Small intestine (tissue), 7 donors: ENCODE measurements at regions not wholly inside any gene's neighbourhood (a gene's known extent, or its start where the extent isn't known, plus 50 kb on each side); places are given as distances from the start of the nearest gene placed in this dataset.
"Not testable (repeated sequence)": the region's sequence is repeated elsewhere in the genome, so short reads cannot be mapped to it uniquely, and the experiment has no call there.

Experiments
- DNase-seq, 2 donors: peaks; one replicate each; pipeline versions ENCODE4 v3.0.0 to v3.0.0-alpha.2; 2013
- FAIRE-seq: peaks from 2 replicates; lab custom pipeline; 2012; peaks lifted over from hg19 to GRCh38; lab: Jason Lieb, UNC
- H3K27ac ChIP-seq, 3 donors: one replicate each; pipeline ENCODE4 v1.5.1; 2013; ENCODE audit warnings: low read length in 2 of 3, mild to moderate bottlenecking in 2 of 3, control low read depth in 1 of 3, inconsistent platforms in 1 of 3, low read depth in 1 of 3, moderate library complexity in 1 of 3
- H3K27me3 ChIP-seq, 3 donors: one replicate each; pipeline ENCODE4 v1.6.1; 2013; ENCODE audit warnings: low read length in 3 of 3, inconsistent platforms in 1 of 3; ENCODE audit not compliant: control insufficient read depth in 3 of 3, insufficient read depth in 3 of 3
- H3K36me3 ChIP-seq, 3 donors: one replicate each; pipeline ENCODE4 v1.6.1; 2013; ENCODE audit warnings: low read length in 3 of 3, inconsistent platforms in 1 of 3, low read depth in 1 of 3, mild to moderate bottlenecking in 1 of 3, moderate library complexity in 1 of 3; ENCODE audit not compliant: control insufficient read depth in 3 of 3, insufficient read depth in 2 of 3
- H3K4me1 ChIP-seq, 3 donors: one replicate each; pipeline ENCODE4 v1.6.1; 2013; ENCODE audit warnings: low read length in 2 of 3, inconsistent platforms in 1 of 3, low read depth in 1 of 3, mild to moderate bottlenecking in 1 of 3, moderate library complexity in 1 of 3; ENCODE audit not compliant: control insufficient read depth in 3 of 3, insufficient read depth in 2 of 3
- H3K4me3 ChIP-seq, 3 donors: one replicate each; pipeline ENCODE4 v1.5.1; 2013; ENCODE audit warnings: low read length in 3 of 3, control low read depth in 1 of 3, inconsistent platforms in 1 of 3, low read depth in 1 of 3, mild to moderate bottlenecking in 1 of 3, moderate library complexity in 1 of 3
- H3K9me3 ChIP-seq, 2 donors: one replicate each; pipeline ENCODE4 v1.6.1; 2013; ENCODE audit warnings: low read depth in 1 of 2, low read length in 1 of 2; ENCODE audit not compliant: control insufficient read depth in 2 of 2, insufficient read depth in 1 of 2
- WGBS, 3 donors: extraction: QIAGEN DNeasy Blood & Tissue Kit; methylation state at CpG; one replicate each; pipeline ENCODE4 v1.1.7; 2013; 5-methylcytosine and 5-hydroxymethylcytosine counted together
- donor health status: healthy with polysubstance abuse.
- donor health status: control.
- donor health status: control.
- donor health status: Bipolar disorder and iron deficiency.
- donor health status: healthy.

GRCh38 chr3:166423824-166424513 is 586.7 kb upstream of the BCHE start:
- not testable (repeated sequence) for H3K36me3 ChIP-seq, DNase-seq, H3K4me3 ChIP-seq, H3K9me3 ChIP-seq, H3K4me1 ChIP-seq, H3K27me3 ChIP-seq, FAIRE-seq, H3K27ac ChIP-seq
- 90 to 95% (median 91%) methylated on average over 21 to 26 of the region's 26 CpGs for WGBS, 3 donors

DNA sequence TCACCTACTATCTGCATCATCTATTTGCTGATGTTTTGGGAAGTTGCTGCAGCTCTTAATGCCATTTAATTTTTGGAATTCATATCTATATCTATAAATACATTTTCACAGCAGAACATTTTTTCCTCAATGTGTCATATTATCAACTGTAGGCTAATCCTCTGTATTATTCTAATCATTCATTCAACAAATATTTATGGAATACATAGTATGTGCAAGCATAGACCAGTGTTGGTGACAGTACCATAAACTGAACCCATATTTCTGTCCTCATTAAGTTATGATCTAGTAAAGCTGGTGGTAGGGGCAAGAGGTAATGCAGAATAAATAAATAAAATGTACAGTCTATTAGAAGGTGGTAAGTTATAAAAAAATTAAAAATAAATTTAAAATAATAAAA is 585.3 kb upstream of the BCHE start:
- Histone ChIP-seq H3K36me3 (no peaks in the 10 kb centered on the region), H3K4me3 (no peak overlapping the region), H3K27me3 (no peaks in the 10 kb centered on the region), H3K27ac (no peak overlapping the region), H3K4me1 (no peaks in the 10 kb centered on the region), H3K9me3 (peaks cover 0 to 1% of the 10 kb centered on the region in 2 donors)
- DNase-seq, result no peak
- no peak for FAIRE-seq

- Histone ChIP-seq H3K4me1 (no peaks in the 10 kb centered on the region), H3K27ac (no peak overlapping the region), H3K9me3 (peaks cover 0 to 1% of the 10 kb centered on the region in 2 donors), H3K27me3 (no peaks in the 10 kb centered on the region), H3K4me3 (no peak overlapping the region), H3K36me3 (no peaks in the 10 kb centered on the region)
- DNase-seq (no peak), FAIRE-seq (no peak)
- 80 to 95% (median 83%) methylated on average over 2 of the region's 2 CpGs for WGBS, 3 donors
These were observed 582.8 kb upstream of the BCHE start for GRCh38 chr3:166420071-166420470.

- WGBS, 3 donors, result 44 to 45% (median 45%) methylated on average over 1 of the region's 1 CpG
- H3K27ac ChIP-seq, result no peak overlapping the region
- H3K9me3 ChIP-seq, result no peaks in the 10 kb centered on the region
- FAIRE-seq, result no peak
- DNase-seq, result no peak
- H3K27me3 ChIP-seq, result no peaks in the 10 kb centered on the region
- H3K36me3 ChIP-seq, result no peaks in the 10 kb centered on the region
- H3K4me3 ChIP-seq, result no peak overlapping the region
- H3K4me1 ChIP-seq, result no peaks in the 10 kb centered on the region
These were observed 568.7 kb upstream of the BCHE start for GRCh38 chr3:166405896-166406295.

GRCh38 chr3:166405465-166405864 is 568.2 kb upstream of the BCHE start:
- Histone ChIP-seq H3K4me1 (no peaks in the 10 kb centered on the region), H3K4me3 (no peak overlapping the region), H3K27me3 (no peaks in the 10 kb centered on the region), H3K36me3 (no peaks in the 10 kb centered on the region), H3K9me3 (no peaks in the 10 kb centered on the region), H3K27ac (no peak overlapping the region)
- no peak for DNase-seq
- FAIRE-seq, result no peak

DNA sequence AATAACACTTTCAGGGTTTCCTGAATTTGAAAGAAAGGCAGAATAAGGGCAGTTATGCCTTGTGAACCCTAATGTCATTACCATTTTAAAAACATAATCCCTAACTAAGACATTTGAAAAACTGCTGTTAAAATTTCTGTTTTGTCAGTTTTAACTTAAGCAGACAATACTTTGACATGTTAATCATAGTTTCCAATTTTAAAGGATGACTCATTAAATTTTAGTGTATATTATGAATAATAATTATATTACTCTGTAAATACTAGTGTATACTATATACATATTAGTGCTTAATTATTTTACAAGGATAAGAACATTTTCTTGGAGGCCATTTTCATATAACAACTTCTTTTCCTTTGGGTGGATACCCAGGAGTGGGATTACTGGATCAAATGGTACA is 553.1 kb upstream of the BCHE start:
- Histone ChIP-seq H3K4me3 (no peak overlapping the region), H3K36me3 (no peaks in the 10 kb centered on the region), H3K27ac (no peak overlapping the region), H3K4me1 (no peaks in the 10 kb centered on the region), H3K9me3 (no peaks in the 10 kb centered on the region), H3K27me3 (no peaks in the 10 kb centered on the region)
- FAIRE-seq, result no peak
- no peak for DNase-seq

DNA sequence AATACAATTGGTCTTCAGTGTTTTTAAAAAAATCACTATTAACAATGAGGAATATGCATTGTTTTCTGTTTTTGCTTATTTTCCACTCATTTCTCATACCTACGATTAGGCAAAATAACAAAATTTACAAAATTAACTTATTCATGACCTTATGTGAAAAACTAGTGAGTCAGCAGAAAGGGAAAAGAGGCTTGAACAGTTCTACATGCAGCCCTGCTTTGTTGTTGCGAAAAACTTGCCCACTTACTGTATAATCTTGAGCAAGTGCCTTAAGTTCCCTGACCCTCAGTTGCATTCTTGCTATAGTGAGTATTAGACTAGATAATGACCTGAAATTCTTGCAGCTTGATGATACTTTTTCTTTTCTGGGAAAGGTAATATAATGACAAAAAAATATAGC is 551.1 kb upstream of the BCHE start:
- DNase-seq (no peak), FAIRE-seq (no peak)
- Histone ChIP-seq H3K4me1 (no peaks in the 10 kb centered on the region), H3K9me3 (no peaks in the 10 kb centered on the region), H3K36me3 (no peaks in the 10 kb centered on the region), H3K4me3 (no peak overlapping the region), H3K27me3 (no peaks in the 10 kb centered on the region), H3K27ac (no peak overlapping the region)
- WGBS, 3 donors, result 81 to 84% (median 84%) methylated on average over 2 of the region's 2 CpGs

GRCh38 chr3:166372571-166373106 is 535.4 kb upstream of the BCHE start:
- WGBS, 3 donors, result 63 to 80% (median 73%) methylated on average over 1 of the region's 1 CpG
- Histone ChIP-seq H3K27ac (no peak overlapping the region), H3K9me3 (peaks cover 0 to 4% of the 10 kb centered on the region in 2 donors), H3K27me3 (no peaks in the 10 kb centered on the region), H3K4me1 (no peaks in the 10 kb centered on the region), H3K36me3 (no peaks in the 10 kb centered on the region), H3K4me3 (no peak overlapping the region)
- FAIRE-seq (no peak), DNase-seq (no peak)
